ENCODE measurements at regions not wholly inside any gene's neighbourhood (a gene's known extent, or its start where the extent isn't known, plus 50 kb on each side); places are given as distances from the start of the nearest gene placed in this dataset.

- no peaks in the 10 kb centered on the region for H3K27me3 ChIP-seq (ENCODE audit: insufficient read depth, poor library complexity, severe bottlenecking)
- no peaks in the 10 kb centered on the region for H3K36me3 ChIP-seq (ENCODE audit: low read depth)
- no peak for DNase-seq (ENCODE audit: low spot score)
- TF ChIP-seq CTCF (IDR thresholded peaks at IDR 0.05; ENCODE audit: poor library complexity, severe bottlenecking): no peak
- no peak for ATAC-seq (ENCODE audit: low read depth)
- peaks cover 10% of the 10 kb centered on the region for H3K9me3 ChIP-seq (ENCODE audit: severe bottlenecking)
- no peak overlapping the region for H3K27ac ChIP-seq (ENCODE audit: poor library complexity, severe bottlenecking)
- H3K4me3 ChIP-seq (ENCODE audit: severe bottlenecking): no peak overlapping the region
- H3K4me1 ChIP-seq (ENCODE audit: insufficient read depth, poor library complexity, severe bottlenecking): no peaks in the 10 kb centered on the region
These were observed 218.5 kb upstream of the IRX1 start for GRCh38 chr5:3377176-3377575.

DNA sequence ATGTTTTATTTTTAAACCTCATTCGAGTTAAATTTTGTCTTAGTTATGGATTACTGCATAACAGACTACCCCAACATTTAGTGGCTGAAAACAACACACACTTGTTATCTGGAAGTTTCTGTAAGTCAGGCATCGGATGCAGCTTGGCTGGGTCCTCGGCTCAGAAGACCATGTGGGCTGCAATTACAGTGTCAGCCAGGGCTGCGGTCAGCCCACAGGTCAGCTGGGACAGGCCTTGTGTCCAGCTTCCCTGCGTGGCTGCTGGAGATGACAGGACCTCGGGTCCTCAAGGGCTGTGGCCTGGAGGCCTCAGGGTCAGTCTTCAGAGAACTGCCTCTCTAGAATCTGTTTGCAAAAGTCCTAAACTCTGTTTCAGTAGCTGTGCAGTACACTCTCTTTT is 219.0 kb upstream of the IRX1 start:
- ATAC-seq (ENCODE audit: low read depth): no peak

DNA sequence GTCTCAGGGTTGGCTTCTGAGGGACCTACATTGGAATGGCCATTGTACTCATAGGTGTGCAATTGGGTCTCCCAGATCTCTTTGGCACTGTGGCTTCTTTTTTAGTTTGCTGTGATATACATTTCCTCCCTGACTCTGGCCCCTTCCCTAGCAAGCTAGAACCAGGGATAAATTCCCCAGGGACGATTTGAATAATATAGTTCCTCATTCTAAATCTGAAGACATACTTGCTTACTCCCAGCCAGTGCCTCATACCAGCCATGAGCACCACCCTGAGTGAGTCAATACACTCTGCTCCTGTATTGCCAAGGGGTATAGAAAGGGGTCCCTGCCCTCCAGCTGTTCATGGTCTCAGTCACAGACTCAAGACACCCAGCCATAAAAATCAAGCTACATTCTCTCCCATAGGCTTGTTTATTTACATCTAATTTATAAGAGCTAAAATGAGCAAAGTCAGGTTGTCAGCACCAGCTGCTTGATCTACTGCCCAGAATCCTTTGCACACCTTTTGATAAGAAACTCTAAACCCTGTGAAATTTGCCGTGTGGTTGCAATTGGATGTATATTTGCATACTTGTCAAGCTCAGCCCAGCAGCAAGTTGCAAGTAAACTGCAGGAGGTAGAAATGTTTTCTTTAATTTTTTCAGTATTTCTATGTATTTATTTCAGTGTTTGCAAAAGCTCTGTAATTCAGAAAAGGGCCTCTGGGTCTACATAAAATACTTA is 219.9 kb upstream of the IRX1 start:
- no peak overlapping the region for H3K4me3 ChIP-seq (ENCODE audit: severe bottlenecking)
- H3K27ac ChIP-seq (ENCODE audit: poor library complexity, severe bottlenecking): no peak overlapping the region
- no peaks in the 10 kb centered on the region for H3K4me1 ChIP-seq (ENCODE audit: insufficient read depth, poor library complexity, severe bottlenecking)
- H3K36me3 ChIP-seq (ENCODE audit: low read depth): no peaks in the 10 kb centered on the region
- ATAC-seq (ENCODE audit: low read depth): no peak
- no peak for TF ChIP-seq CTCF (IDR thresholded peaks at IDR 0.05; ENCODE audit: poor library complexity, severe bottlenecking)
- DNase-seq (ENCODE audit: low spot score): no peak
- H3K9me3 ChIP-seq (ENCODE audit: severe bottlenecking): peaks cover 11% of the 10 kb centered on the region
- no peaks in the 10 kb centered on the region for H3K27me3 ChIP-seq (ENCODE audit: insufficient read depth, poor library complexity, severe bottlenecking)

More for the DNA sequence above, 219.0 kb upstream of the IRX1 start:
- Histone ChIP-seq H3K36me3 (ENCODE audit: low read depth) (no peaks in the 10 kb centered on the region), H3K9me3 (ENCODE audit: severe bottlenecking) (peaks cover 11% of the 10 kb centered on the region), H3K27ac (ENCODE audit: poor library complexity, severe bottlenecking) (no peak overlapping the region), H3K4me1 (ENCODE audit: insufficient read depth, poor library complexity, severe bottlenecking) (no peaks in the 10 kb centered on the region), H3K4me3 (ENCODE audit: severe bottlenecking) (no peak overlapping the region), H3K27me3 (ENCODE audit: insufficient read depth, poor library complexity, severe bottlenecking) (no peaks in the 10 kb centered on the region)
- no peak for DNase-seq (ENCODE audit: low spot score)
- TF ChIP-seq CTCF (IDR thresholded peaks at IDR 0.05; ENCODE audit: poor library complexity, severe bottlenecking): no peak

GRCh38 chr5:3373391-3373790 is 222.2 kb upstream of the IRX1 start:
- Histone ChIP-seq H3K9me3 (ENCODE audit: severe bottlenecking) (peaks cover 11% of the 10 kb centered on the region), H3K27ac (ENCODE audit: poor library complexity, severe bottlenecking) (no peak overlapping the region), H3K4me1 (ENCODE audit: insufficient read depth, poor library complexity, severe bottlenecking) (no peaks in the 10 kb centered on the region), H3K27me3 (ENCODE audit: insufficient read depth, poor library complexity, severe bottlenecking) (no peaks in the 10 kb centered on the region), H3K4me3 (ENCODE audit: severe bottlenecking) (no peak overlapping the region), H3K36me3 (ENCODE audit: low read depth) (no peaks in the 10 kb centered on the region)
- DNase-seq (ENCODE audit: low spot score) (no peak), ATAC-seq (ENCODE audit: low read depth) (no peak)
- no peak for TF ChIP-seq CTCF (IDR thresholded peaks at IDR 0.05; ENCODE audit: poor library complexity, severe bottlenecking)

DNA sequence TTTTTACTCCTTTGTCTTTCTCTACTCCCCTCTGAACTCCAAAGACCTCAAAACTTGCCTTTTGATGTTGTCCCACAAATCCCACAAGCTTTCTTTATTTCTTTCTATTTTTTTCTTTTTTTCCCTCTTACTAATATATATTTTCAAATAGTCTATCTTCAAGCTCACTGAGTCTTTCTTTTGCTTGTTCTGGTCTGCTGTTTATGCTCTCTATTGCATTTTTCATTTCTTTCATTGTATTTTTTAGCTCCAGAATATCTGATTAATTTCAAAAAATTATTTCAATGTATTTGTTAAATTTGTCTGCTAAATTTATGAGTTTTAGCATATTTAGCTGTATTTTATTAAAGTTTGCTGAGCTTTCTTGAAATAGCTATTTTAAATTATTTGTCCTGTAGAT is 223.3 kb upstream of the IRX1 start:
- Histone ChIP-seq H3K9me3 (ENCODE audit: severe bottlenecking) (peaks cover 11% of the 10 kb centered on the region), H3K27ac (ENCODE audit: poor library complexity, severe bottlenecking) (no peak overlapping the region), H3K4me3 (ENCODE audit: severe bottlenecking) (no peak overlapping the region), H3K36me3 (ENCODE audit: low read depth) (no peaks in the 10 kb centered on the region), H3K27me3 (ENCODE audit: insufficient read depth, poor library complexity, severe bottlenecking) (no peaks in the 10 kb centered on the region), H3K4me1 (ENCODE audit: insufficient read depth, poor library complexity, severe bottlenecking) (no peaks in the 10 kb centered on the region)
- ATAC-seq (ENCODE audit: low read depth) (no peak), DNase-seq (ENCODE audit: low spot score) (no peak)
- no peak for TF ChIP-seq CTCF (IDR thresholded peaks at IDR 0.05; ENCODE audit: poor library complexity, severe bottlenecking)

Data from RWPE2 (cell line).